H1 (cell line): ENCODE measurements at regions not wholly inside any gene's neighbourhood (a gene's known extent, or its start where the extent isn't known, plus 50 kb on each side); places are given as distances from the start of the nearest gene placed in this dataset.

ENCODE experiments used
- CTCF ChIA-PET: fragments of 300-600 bp; sonication (Branson Sonifier 250); formaldehyde crosslinking; loops from one replicate; lab custom pipeline; 2021; ENCODE audit not compliant: partially characterized antibody; lab: Charles Lee
- POLR2A ChIA-PET: fragments of 300-600 bp; sonication (Branson Sonifier 250); formaldehyde crosslinking; loops from one replicate; lab custom pipeline; 2021; ENCODE audit warnings: inconsistent platforms; ENCODE audit not compliant: partially characterized antibody; lab: Charles Lee
- DNase-seq, 2 experiments: peaks; one replicate each; pipeline versions ENCODE4 v3.0.0 to v3.0.0-alpha.2; 2010 to 2022; ENCODE audit warnings: low spot score in 2 of 2, low read depth in 1 of 2, mixed read lengths in 1 of 2
- FAIRE-seq: peaks from 2 replicates; lab custom pipeline; 2011; peaks lifted over from hg19 to GRCh38; lab: Jason Lieb, UNC
- H2AFZ ChIP-seq: 2 replicates; pipeline ENCODE4 v1.8.1; 2012; ENCODE audit warnings: low read length, inconsistent platforms
- H2AK5ac ChIP-seq: 2 replicates; pipeline ENCODE4 v1.6.1; 2013; ENCODE audit warnings: low read depth, low read length
- H2BK120ac ChIP-seq: replicated peaks from 2 replicates; pipeline ENCODE3; 2013; ENCODE audit warnings: low read depth, low read length, inconsistent platforms
- H2BK12ac ChIP-seq: 2 replicates; pipeline ENCODE4 v1.6.1; 2013; ENCODE audit warnings: low read depth, low read length
- H2BK15ac ChIP-seq: 2 replicates; pipeline ENCODE4 v1.6.1; 2013; ENCODE audit warnings: low read length
- H2BK20ac ChIP-seq: 2 replicates; pipeline ENCODE4 v1.6.1; 2013; ENCODE audit warnings: low read length
- H2BK5ac ChIP-seq: 2 replicates; pipeline ENCODE4 v1.6.1; 2013; ENCODE audit warnings: low read depth, low read length
- H3K14ac ChIP-seq: 2 replicates; pipeline ENCODE4 v1.6.1; 2013; ENCODE audit warnings: inconsistent platforms; ENCODE audit not compliant: insufficient read length
- H3K18ac ChIP-seq: 2 replicates; pipeline ENCODE4 v1.6.1; 2013; ENCODE audit warnings: low read length; ENCODE audit errors: extremely low read depth
- H3K23ac ChIP-seq: 2 replicates; pipeline ENCODE4 v1.6.1; 2013; ENCODE audit warnings: inconsistent platforms; ENCODE audit not compliant: insufficient read length
- H3K23me2 ChIP-seq: 2 replicates; pipeline ENCODE4 v1.6.1; 2013; ENCODE audit warnings: low read depth, low read length
- H3K27ac ChIP-seq: 2 replicates; pipeline ENCODE4 v1.6.1; 2011; ENCODE audit warnings: low read depth, low read length, inconsistent platforms
- H3K27me3 ChIP-seq, 4 experiments: replicated peaks in 1 of 4; 1 replicate in 1 of 4; 2 replicates in 3 of 4; pipeline versions ENCODE4 v1.6.1 to v1.8.1; 2011 to 2013; ENCODE audit warnings: low read length in 3 of 4, mild to moderate bottlenecking in 3 of 4, inconsistent platforms in 2 of 4, mixed read lengths in 2 of 4, moderate library complexity in 1 of 4; ENCODE audit not compliant: control insufficient read depth in 3 of 4, insufficient read depth in 3 of 4; ENCODE audit errors: extremely low read depth in 1 of 4
- H3K36me3 ChIP-seq, 4 experiments: 2 replicates each; pipeline versions ENCODE4 v1.6.1 to v1.8.1; 2011 to 2013; ENCODE audit warnings: mild to moderate bottlenecking in 4 of 4, low read length in 3 of 4, moderate library complexity in 2 of 4, control low read depth in 1 of 4, inconsistent platforms in 1 of 4; ENCODE audit not compliant: insufficient read depth in 4 of 4, control insufficient read depth in 2 of 4
- H3K4ac ChIP-seq: replicated peaks from 2 replicates; pipeline ENCODE3; 2013; ENCODE audit warnings: low read length, low read depth, mixed read lengths, inconsistent platforms; ENCODE audit not compliant: insufficient read length
- H3K4me1 ChIP-seq, 4 experiments: replicated peaks in 1 of 4; 1 replicate in 1 of 4; 2 replicates in 3 of 4; pipeline versions ENCODE4 v1.6.1 to v1.8.1; 2011 to 2013; ENCODE audit warnings: low read length in 3 of 4, inconsistent platforms in 2 of 4, mixed read lengths in 1 of 4; ENCODE audit not compliant: insufficient read depth in 4 of 4, control insufficient read depth in 3 of 4
- H3K4me2 ChIP-seq, 2 experiments: 2 replicates each; pipeline versions ENCODE4 v1.6.1 to v1.8.1; 2011 to 2013; ENCODE audit warnings: low read depth in 2 of 2, low read length in 2 of 2, control low read depth in 1 of 2, inconsistent platforms in 1 of 2, mild to moderate bottlenecking in 1 of 2; ENCODE audit not compliant: insufficient read depth in 1 of 2
- H3K4me3 ChIP-seq, 4 experiments: fragments of 200-600, 300-600 bp in 1 of 4; sonication (generic), shearing (Covaris generic), sonication (Bioruptor Twin) in 1 of 4; 2 replicates each; pipeline versions ENCODE4 v1.5.1 to v1.8.1; 2011 to 2016; ENCODE audit warnings: low read length in 4 of 4, low read depth in 3 of 4, control low read depth in 2 of 4, inconsistent platforms in 2 of 4, mild to moderate bottlenecking in 2 of 4, mixed read lengths in 1 of 4, moderate library complexity in 1 of 4; ENCODE audit not compliant: insufficient read depth in 2 of 4; ENCODE audit errors: extremely low read depth in 1 of 4
- H3K56ac ChIP-seq: replicated peaks from 2 replicates; pipeline ENCODE3; 2013; ENCODE audit warnings: low read depth, mild to moderate bottlenecking, mixed read lengths, low read length, inconsistent platforms; ENCODE audit not compliant: insufficient read length
- H3K79me1 ChIP-seq: 2 replicates; pipeline ENCODE4 v1.6.1; 2013; ENCODE audit warnings: low read depth, low read length, control low read depth
- H3K79me2 ChIP-seq, 2 experiments: 2 replicates each; pipeline versions ENCODE4 v1.6.1 to v1.8.1; 2012 to 2013; ENCODE audit warnings: low read length in 2 of 2, mild to moderate bottlenecking in 2 of 2, inconsistent platforms in 1 of 2; ENCODE audit not compliant: insufficient read depth in 2 of 2, control insufficient read depth in 1 of 2
- H3K9ac ChIP-seq, 4 experiments: replicated peaks in 1 of 4; 1 replicate in 1 of 4; 2 replicates in 3 of 4; pipeline versions ENCODE4 v1.6.1 to v1.8.1; 2011 to 2013; ENCODE audit warnings: low read depth in 3 of 4, low read length in 3 of 4, control low read depth in 2 of 4, mild to moderate bottlenecking in 2 of 4, moderate library complexity in 2 of 4, inconsistent platforms in 1 of 4; ENCODE audit errors: extremely low read depth in 1 of 4
- H3K9me3 ChIP-seq, 2 experiments: 2 replicates each; pipeline versions ENCODE4 v1.6.1 to v1.8.1; 2012 to 2013; ENCODE audit warnings: mild to moderate bottlenecking in 2 of 2, moderate library complexity in 2 of 2, control low read depth in 1 of 2, inconsistent platforms in 1 of 2, low read depth in 1 of 2, low read length in 1 of 2, mixed read lengths in 1 of 2; ENCODE audit not compliant: insufficient read depth in 2 of 2
- H4K20me1 ChIP-seq, 2 experiments: replicated peaks in 1 of 2; 2 replicates each; pipeline versions ENCODE3 to v1.8.1; 2011 to 2013; ENCODE audit warnings: inconsistent platforms in 2 of 2, low read length in 2 of 2, mild to moderate bottlenecking in 1 of 2; ENCODE audit not compliant: insufficient read depth in 2 of 2, control insufficient read depth in 1 of 2
- H4K5ac ChIP-seq: 2 replicates; pipeline ENCODE4 v1.6.1; 2013; ENCODE audit warnings: low read length, low read depth, mixed read lengths, inconsistent platforms; ENCODE audit not compliant: insufficient read length
- H4K8ac ChIP-seq: 2 replicates; pipeline ENCODE4 v1.8.0; 2013; ENCODE audit warnings: mild to moderate bottlenecking, moderate library complexity, low read length, inconsistent platforms; ENCODE audit not compliant: insufficient read depth; ENCODE audit errors: extremely low read depth
- H4K91ac ChIP-seq: replicated peaks from 2 replicates; pipeline ENCODE3; 2013; ENCODE audit warnings: low read length, mixed read lengths, inconsistent platforms; ENCODE audit not compliant: insufficient read length
- EGR1 ChIP-seq: IDR thresholded peaks from 2 replicates; pipeline ENCODE4 v1.6.1; 2011; ENCODE audit warnings: low read depth, low read length, borderline replicate concordance
- EZH2 ChIP-seq: fragments of 200-600 bp; sonication (generic); IDR thresholded peaks from 2 replicates; pipeline ENCODE4 v1.7.1; 2012; ENCODE audit warnings: low read depth, mild to moderate bottlenecking, moderate library complexity, low read length, inconsistent platforms; ENCODE audit not compliant: severe bottlenecking
- FOSL1 ChIP-seq: IDR thresholded peaks from 2 replicates; pipeline ENCODE4 v1.6.1; 2011; ENCODE audit warnings: mild to moderate bottlenecking, low read depth, low read length, moderate library complexity; ENCODE audit not compliant: insufficient read depth
- HDAC2 ChIP-seq, 2 experiments: fragments of 300-600 bp in 1 of 2; sonication (generic) in 1 of 2; IDR thresholded peaks; 2 replicates each; pipeline ENCODE4 v1.6.1; 2011 to 2012; ENCODE audit warnings: low read depth in 2 of 2, low read length in 2 of 2, mild to moderate bottlenecking in 2 of 2, moderate library complexity in 2 of 2, borderline replicate concordance in 1 of 2, inconsistent platforms in 1 of 2
- KDM1A ChIP-seq: fragments of 200-600, 300-600 bp; sonication (generic); IDR thresholded peaks from 2 replicates; pipeline ENCODE4 v1.7.1; 2016; ENCODE audit warnings: mild to moderate bottlenecking, low read length, borderline replicate concordance
- MAFK ChIP-seq: IDR thresholded peaks from 2 replicates; pipeline ENCODE4 v1.6.1; 2012; ENCODE audit warnings: low read depth, mild to moderate bottlenecking, improper control_type of control experiment, low read length
- SIX5 ChIP-seq: IDR thresholded peaks from 2 replicates; pipeline ENCODE4 v1.6.1; 2011; ENCODE audit warnings: mild to moderate bottlenecking, low read depth, low read length
- SP4 ChIP-seq: IDR thresholded peaks from 2 replicates; pipeline ENCODE4 v1.6.1; 2012; ENCODE audit warnings: low read length, inconsistent platforms
- TAF7 ChIP-seq: optimal IDR thresholded peaks from 2 replicates; pipeline ENCODE3; 2011; ENCODE audit warnings: low read depth, mild to moderate bottlenecking, inconsistent platforms, low read length, moderate library complexity, borderline replicate concordance
- TCF12 ChIP-seq: IDR thresholded peaks from 2 replicates; pipeline ENCODE4 v1.6.1; 2011; ENCODE audit warnings: low read depth, mild to moderate bottlenecking, low read length
- WGBS, 2 experiments: shearing (Covaris generic) in 1 of 2; methylation state at CpG; one replicate each; pipeline versions ENCODE4 v1.1.6 to v1.1.7; 2013 to 2015; ENCODE audit warnings: low lambda C conversion rate in 2 of 2, mixed read lengths in 2 of 2, inconsistent platforms in 1 of 2, low coverage in 1 of 2, missing lambda C conversion rate in 1 of 2; ENCODE audit not compliant: insufficient replicate concordance in 2 of 2, insufficient coverage in 1 of 2, insufficient read length in 1 of 2; ENCODE audit errors: extremely low coverage in 1 of 2, missing lambda C conversion rate in 1 of 2; 5-methylcytosine and 5-hydroxymethylcytosine counted together
- TF ChIP-seq, protein P1 (sequence below): IDR thresholded peaks from 2 replicates; pipeline ENCODE4 v1.6.1; 2011; ENCODE audit warnings: low read depth, mild to moderate bottlenecking, low read length; ENCODE audit not compliant: insufficient read depth

DNA sequence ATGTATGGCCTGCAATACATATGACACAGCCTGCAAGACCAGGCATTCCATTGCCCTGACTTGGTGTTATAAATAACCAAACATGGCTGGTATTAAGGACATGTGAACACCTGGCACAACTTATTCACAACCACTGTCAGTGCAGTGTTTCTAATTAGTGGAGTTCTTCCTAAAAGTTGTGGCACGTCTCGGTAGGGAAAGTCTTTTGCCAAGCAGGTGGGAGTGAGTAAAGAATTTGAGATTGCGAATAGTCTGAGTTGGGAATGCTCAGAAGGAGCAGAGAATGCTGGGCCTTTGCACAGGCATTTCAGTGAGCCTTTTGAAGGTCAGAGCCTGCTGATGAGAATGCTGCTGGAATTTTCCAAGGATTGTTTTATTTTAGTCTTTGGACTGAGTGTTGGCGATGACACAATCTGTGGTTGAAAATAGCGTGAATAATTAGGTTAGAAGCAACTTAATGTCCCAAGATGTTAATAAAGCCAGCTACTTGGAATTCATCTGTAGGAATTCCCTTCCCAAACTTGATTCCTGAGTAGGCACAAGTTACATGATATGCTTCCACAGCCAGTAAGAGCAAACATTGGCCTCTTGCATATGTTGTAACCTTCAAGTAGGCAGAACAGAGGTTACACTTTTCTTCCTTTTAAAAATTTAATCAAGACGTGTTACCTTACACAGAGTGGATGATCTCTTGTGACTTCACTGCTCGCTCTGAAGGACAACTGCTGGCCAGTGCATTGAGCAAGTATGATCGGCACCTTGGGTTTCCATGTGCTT lies 83.6 kb upstream of the PGRMC2 start:
- Histone ChIP-seq H3K27ac (no peak overlapping the region), H3K23ac (no peak overlapping the region), H3K4me1 (no peaks in the 10 kb centered on the region), H3K18ac (no peak overlapping the region), H2BK20ac (no peak overlapping the region), H3K56ac (no peak overlapping the region), H3K23me2 (no peaks in the 10 kb centered on the region), H3K4me2 (no peak overlapping the region), H2AK5ac (no peak overlapping the region), H4K91ac (no peak overlapping the region), H2AFZ (no peak overlapping the region), H4K20me1 (no peaks in the 10 kb centered on the region), H2BK5ac (no peak overlapping the region), H3K27me3 (no peaks in the 10 kb centered on the region), H3K9me3 (peaks cover 0 to 7% of the 10 kb centered on the region in 2 experiments; a peak in 2 of 4 replicates)
- FAIRE-seq = no peak
- ChIA-PET POLR2A (no interaction called here), CTCF (no interaction called here)
- TF ChIP-seq HDAC2 (IDR thresholded peaks at IDR 0.05; ENCODE audit: borderline replicate concordance in 1 of 2, low read depth in 2 of 2, low read length in 2 of 2) (no peak), SIX5 (no peak), EGR1 (no peak), FOSL1 (no peak), KDM1A (no peak), SP4 (no peak), TCF12 (no peak), MAFK (no peak), TAF7 (no peak), EZH2 (no peak)
- TF ChIP-seq, protein P1, sequence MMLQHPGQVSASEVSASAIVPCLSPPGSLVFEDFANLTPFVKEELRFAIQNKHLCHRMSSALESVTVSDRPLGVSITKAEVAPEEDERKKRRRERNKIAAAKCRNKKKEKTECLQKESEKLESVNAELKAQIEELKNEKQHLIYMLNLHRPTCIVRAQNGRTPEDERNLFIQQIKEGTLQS = no peak
- TF ChIP-seq, all 59 proteins: peak for 0
- no peak overlapping the region for H4K5ac ChIP-seq
- H3K4ac ChIP-seq = no peak overlapping the region
- WGBS, 2 experiments = 86% methylated on average over 8 of the region's 8 CpGs; no CpG with 5 or more reads in 1 of the 2 experiments
- no peak overlapping the region for H3K9ac ChIP-seq
- H3K4me3 ChIP-seq = no peak overlapping the region
- H3K36me3 ChIP-seq = no peaks in the 10 kb centered on the region
- DNase-seq = no peak
- no peak overlapping the region for H2BK120ac ChIP-seq
- H2BK12ac ChIP-seq = no peak overlapping the region
- H3K14ac ChIP-seq = no peak overlapping the region
- no peak overlapping the region for H2BK15ac ChIP-seq
- no peaks in the 10 kb centered on the region for H3K79me2 ChIP-seq
- H4K8ac ChIP-seq = no peak overlapping the region
- H3K79me1 ChIP-seq = no peaks in the 10 kb centered on the region
